ENCODE measurements at regions not wholly inside any gene's neighbourhood (a gene's known extent, or its start where the extent isn't known, plus 50 kb on each side); places are given as distances from the start of the nearest gene placed in this dataset.

DNA sequence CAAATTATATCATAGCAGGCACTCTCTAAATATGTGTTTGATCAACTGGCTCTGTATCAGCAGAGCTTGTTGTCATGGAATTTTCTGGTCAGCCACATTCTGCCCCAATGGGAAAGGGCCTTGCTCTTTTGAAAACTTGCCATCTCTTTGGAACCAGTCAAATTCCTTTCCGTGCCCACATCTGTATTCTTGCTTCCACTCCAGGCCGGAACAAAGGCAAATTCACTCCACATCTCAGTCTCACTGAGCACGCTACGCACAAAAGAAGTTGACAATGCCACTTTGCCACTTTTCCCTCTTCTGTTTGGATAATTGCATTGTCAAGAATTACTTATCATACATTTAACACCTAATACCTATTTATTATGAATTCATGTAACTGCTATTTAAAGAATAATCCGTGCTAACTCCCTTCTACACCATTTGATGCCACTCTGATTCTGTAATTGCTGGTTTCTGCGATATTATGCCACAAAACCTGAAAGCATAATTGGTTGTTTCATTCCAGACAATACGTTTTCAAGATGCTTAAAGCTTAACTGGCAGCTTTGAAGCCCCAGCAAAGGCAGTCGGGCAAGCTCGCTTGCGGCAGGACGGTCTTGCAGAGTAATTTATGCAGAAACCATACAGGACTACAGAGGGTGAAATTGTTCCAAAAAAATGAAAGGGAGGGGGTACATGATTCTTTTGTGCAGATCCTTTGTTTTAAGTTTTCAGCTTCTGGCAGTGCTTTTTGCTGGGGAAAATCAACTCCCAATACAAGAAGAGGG, 277.7 kb downstream of the MSX2 start:
- no peak for DNase-seq (ENCODE audit: low read depth)
- TF ChIP-seq, protein P1, sequence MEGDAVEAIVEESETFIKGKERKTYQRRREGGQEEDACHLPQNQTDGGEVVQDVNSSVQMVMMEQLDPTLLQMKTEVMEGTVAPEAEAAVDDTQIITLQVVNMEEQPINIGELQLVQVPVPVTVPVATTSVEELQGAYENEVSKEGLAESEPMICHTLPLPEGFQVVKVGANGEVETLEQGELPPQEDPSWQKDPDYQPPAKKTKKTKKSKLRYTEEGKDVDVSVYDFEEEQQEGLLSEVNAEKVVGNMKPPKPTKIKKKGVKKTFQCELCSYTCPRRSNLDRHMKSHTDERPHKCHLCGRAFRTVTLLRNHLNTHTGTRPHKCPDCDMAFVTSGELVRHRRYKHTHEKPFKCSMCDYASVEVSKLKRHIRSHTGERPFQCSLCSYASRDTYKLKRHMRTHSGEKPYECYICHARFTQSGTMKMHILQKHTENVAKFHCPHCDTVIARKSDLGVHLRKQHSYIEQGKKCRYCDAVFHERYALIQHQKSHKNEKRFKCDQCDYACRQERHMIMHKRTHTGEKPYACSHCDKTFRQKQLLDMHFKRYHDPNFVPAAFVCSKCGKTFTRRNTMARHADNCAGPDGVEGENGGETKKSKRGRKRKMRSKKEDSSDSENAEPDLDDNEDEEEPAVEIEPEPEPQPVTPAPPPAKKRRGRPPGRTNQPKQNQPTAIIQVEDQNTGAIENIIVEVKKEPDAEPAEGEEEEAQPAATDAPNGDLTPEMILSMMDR (conservative IDR thresholded peaks at IDR 0.05; ENCODE audit: low read length) = no peak
- no peak overlapping the region for H3K4me3 ChIP-seq (ENCODE audit: low read length)

DNA sequence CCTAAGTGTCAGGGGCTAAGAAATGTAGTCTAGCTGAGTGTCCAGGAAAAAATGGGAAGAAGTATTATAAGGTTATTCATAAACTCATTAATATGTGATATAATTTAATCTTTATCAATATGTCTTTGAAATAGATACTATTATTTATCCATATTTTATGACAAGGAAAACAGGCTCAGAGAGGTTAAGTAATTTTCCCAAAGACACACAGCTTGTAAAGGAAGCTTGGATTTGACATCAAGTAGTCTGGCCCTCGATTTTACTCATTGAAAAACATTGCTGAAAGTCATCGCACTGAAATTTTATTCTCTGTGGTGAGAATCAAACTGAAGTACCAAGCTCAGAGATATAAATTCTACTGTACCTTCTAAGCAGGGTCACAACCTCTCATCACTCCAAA, 276.9 kb downstream of the MSX2 start:
- H3K4me3 ChIP-seq (ENCODE audit: low read length) = no peak overlapping the region
- no peak for DNase-seq (ENCODE audit: low read depth)
- TF ChIP-seq, protein P1 (conservative IDR thresholded peaks at IDR 0.05; ENCODE audit: low read length) = no peak

DNA sequence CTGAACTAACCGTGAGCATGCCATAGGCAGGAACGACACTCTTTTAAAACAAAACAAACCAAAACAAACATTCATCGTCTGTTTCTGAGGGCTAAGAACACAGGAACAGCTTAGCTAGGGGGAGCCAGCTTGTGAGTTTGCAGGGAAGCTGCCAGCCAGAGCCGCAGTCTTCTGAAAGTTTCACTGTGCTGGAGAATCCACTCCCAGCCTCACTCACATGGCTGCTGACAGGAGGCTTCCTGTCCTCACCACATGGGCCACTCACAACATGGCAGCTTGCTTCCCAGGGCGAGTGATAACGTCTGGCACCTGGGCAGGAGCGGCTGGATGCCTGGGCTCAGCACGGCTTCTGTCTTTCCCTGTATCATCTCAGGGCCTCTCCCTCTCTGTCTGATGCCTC, 275.2 kb downstream of the MSX2 start:
- TF ChIP-seq, protein P1 (conservative IDR thresholded peaks at IDR 0.05; ENCODE audit: low read length) = no peak
- H3K4me3 ChIP-seq (ENCODE audit: low read length) = no peak overlapping the region
- no peak for DNase-seq (ENCODE audit: low read depth)

DNA sequence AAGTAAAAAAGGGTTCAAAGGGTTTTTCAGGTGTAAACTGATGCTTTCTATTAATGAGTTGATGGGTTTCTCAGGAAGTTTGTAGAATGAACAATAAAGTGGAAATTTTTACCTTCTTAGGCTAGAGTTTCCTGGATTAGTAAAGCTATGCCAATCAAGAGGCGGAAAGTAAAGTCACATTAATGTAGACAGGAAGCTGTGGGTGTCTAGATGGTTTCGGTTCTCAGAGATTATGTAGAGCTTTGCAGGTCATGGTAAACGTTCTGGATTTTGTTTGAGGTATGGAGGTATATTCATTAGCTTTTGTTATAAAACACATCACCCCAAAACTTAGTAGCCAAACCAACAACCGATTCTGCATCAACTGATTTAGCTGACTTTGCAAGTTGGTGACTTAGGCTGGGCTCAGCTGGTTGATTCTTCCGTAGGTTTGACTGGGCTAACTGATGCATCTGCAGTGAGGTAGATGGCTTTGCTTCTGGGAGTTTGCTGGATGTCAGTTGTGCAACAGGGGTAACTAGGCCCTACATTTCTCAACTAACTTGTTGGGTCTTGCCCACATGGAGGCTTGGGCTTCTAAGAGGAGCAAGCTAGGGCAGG, 273.8 kb downstream of the MSX2 start:
- no peak overlapping the region for H3K4me3 ChIP-seq (ENCODE audit: low read length)
- TF ChIP-seq, protein P1 (conservative IDR thresholded peaks at IDR 0.05; ENCODE audit: low read length) = no peak
- DNase-seq (ENCODE audit: low read depth) = no peak

DNA sequence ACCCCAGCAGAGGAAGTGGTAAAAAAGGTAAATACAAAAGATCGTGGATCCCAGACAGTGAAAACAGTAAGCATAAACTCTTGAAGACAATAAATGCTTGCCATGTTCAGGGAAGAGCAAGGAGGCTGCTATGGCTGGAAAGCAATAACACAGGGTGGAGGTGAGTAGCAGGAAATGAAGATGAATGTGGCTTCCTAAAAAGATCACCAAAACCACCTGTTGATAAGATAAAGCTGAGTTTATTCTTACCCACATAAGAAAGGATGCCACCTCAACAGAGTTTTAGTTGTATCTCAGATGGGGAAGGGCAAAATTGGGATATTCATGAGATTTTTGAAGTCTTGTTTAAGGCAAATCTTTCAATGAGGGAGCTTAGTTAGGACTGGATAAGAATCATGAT, 273.3 kb downstream of the MSX2 start:
- TF ChIP-seq, protein P1 (conservative IDR thresholded peaks at IDR 0.05; ENCODE audit: low read length) = no peak
- H3K4me3 ChIP-seq (ENCODE audit: low read length) = no peak overlapping the region
- no peak for DNase-seq (ENCODE audit: low read depth)

DNA sequence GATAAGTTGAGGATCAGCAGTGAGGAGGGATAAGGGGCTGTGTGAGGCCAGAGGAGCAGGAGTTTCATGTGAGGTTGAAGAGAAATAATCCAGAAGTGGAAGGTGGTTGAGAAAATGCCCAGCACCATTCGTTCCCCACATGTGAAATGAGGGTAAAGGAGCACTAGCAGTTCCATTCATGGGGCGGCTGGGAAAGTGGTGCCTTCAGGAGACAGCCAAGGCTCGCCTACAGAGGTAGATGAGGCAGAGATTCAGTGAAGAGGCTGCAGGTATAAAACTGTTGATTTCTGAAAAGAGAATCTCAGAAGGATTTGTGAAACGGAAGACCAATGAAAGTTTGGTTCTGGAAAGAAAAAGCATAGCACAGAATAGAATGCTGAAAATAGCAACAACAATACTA, 272.6 kb downstream of the MSX2 start:
- DNase-seq (ENCODE audit: low read depth) = no peak
- H3K4me3 ChIP-seq (ENCODE audit: low read length) = no peak overlapping the region
- TF ChIP-seq, protein P1 (conservative IDR thresholded peaks at IDR 0.05; ENCODE audit: low read length) = no peak

DNA sequence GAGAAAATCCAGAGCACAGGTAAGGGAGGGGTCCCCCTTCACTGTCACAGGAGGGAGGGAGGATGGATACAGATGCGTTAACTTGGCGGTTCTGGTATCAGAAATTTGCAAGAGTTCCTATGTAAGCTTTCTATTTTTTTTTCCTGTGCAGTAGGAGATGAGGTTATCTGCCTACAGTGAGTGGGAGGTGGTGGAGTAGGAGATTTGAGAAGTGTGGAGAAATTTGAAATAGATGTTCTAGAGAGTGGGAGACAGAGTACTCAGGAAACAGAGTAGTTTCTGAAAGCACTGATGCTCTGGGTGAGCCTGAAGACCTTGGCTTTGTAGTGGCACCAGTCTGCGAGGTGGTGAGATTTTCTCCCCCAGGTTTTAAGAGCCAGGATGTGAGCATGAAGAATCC, 271.4 kb downstream of the MSX2 start:
- TF ChIP-seq, protein P1 (conservative IDR thresholded peaks at IDR 0.05; ENCODE audit: low read length) = no peak
- no peak for DNase-seq (ENCODE audit: low read depth)

More for the DNA sequence above, 271.4 kb downstream of the MSX2 start:
- H3K4me3 ChIP-seq (ENCODE audit: low read length) = no peak overlapping the region
